OCI-LY7 (cell line): ENCODE measurements at regions not wholly inside any gene's neighbourhood (a gene's known extent, or its start where the extent isn't known, plus 50 kb on each side); places are given as distances from the start of the nearest gene placed in this dataset.
A peak's percentile ranks its signal among the peaks of the same experiment; 100 is the strongest.

Source experiments
- BruUV-seq: library from RNA; stranded (reverse); fragments of 400-500 nt; replicated peaks from 2 replicates; lab custom pipeline; 2021; lab: Mats Ljungman, UMichigan
- CTCF ChIA-PET: fragments of 300-600 bp; sonication (Branson Sonifier 250); formaldehyde crosslinking; loops from one replicate; lab custom pipeline; 2022; ENCODE audit warnings: antibody characterized with exemption; ENCODE audit not compliant: unreplicated experiment; lab: Charles Lee
- POLR2A ChIA-PET: fragments of 300-600 bp; sonication (Branson Sonifier 250); formaldehyde crosslinking; loops from one replicate; lab custom pipeline; 2022; ENCODE audit warnings: antibody characterized with exemption; lab: Charles Lee
- DNase-seq: peaks from one replicate; pipeline ENCODE4 v3.0.0-alpha.2; 2015; ENCODE audit warnings: low spot score
- H2AFZ ChIP-seq: fragments of 200-600 bp; sonication (generic), shearing (Covaris generic); 2 replicates; pipeline ENCODE4 v1.6.1; 2014; ENCODE audit warnings: mild to moderate bottlenecking, antibody characterized with exemption, low read length, moderate library complexity
- H3K27ac ChIP-seq: fragments of 200-600 bp; sonication (generic); 2 replicates; pipeline ENCODE4 v1.5.1; 2014; ENCODE audit warnings: mixed run types, low read depth, mild to moderate bottlenecking, moderate library complexity, low read length, inconsistent platforms; ENCODE audit not compliant: poor library complexity, severe bottlenecking
- H3K36me3 ChIP-seq: fragments of 200-600 bp; sonication (generic); 2 replicates; pipeline ENCODE4 v1.6.1; 2014; ENCODE audit warnings: mild to moderate bottlenecking, antibody characterized with exemption, low read length, moderate library complexity, mixed read lengths; ENCODE audit not compliant: insufficient read depth
- H3K4me1 ChIP-seq: fragments of 200-600 bp; sonication (generic); 2 replicates; pipeline ENCODE4 v1.5.1; 2014; ENCODE audit warnings: mild to moderate bottlenecking, low read length; ENCODE audit not compliant: insufficient read depth, poor library complexity, severe bottlenecking
- H3K4me2 ChIP-seq: fragments of 200-600 bp; sonication (generic); 2 replicates; pipeline ENCODE4 v1.6.1; 2014; ENCODE audit warnings: mild to moderate bottlenecking, low read length
- H3K4me3 ChIP-seq: fragments of 200-600 bp; sonication (generic); 2 replicates; pipeline ENCODE4 v1.5.1; 2014; ENCODE audit warnings: mild to moderate bottlenecking, low read depth, low read length; ENCODE audit not compliant: poor library complexity, severe bottlenecking
- H3K79me2 ChIP-seq: fragments of 200-600 bp; sonication (generic); 2 replicates; pipeline ENCODE4 v1.6.1; 2016; ENCODE audit warnings: low read depth, mild to moderate bottlenecking, low read length, moderate library complexity, mixed read lengths; ENCODE audit not compliant: insufficient read depth
- H3K9me2 ChIP-seq: fragments of 200-600 bp; sonication (generic); 2 replicates; pipeline ENCODE4 v1.6.1; 2016; ENCODE audit warnings: mild to moderate bottlenecking, low read length, mixed read lengths; ENCODE audit not compliant: insufficient read depth
- H3K9me3 ChIP-seq: fragments of 200-600 bp; sonication (generic); 2 replicates; pipeline ENCODE4 v1.6.1; 2014; ENCODE audit warnings: mild to moderate bottlenecking, mixed run types, low read length, mixed read lengths
- H4K20me1 ChIP-seq: fragments of 200-600 bp; sonication (generic); 2 replicates; pipeline ENCODE4 v1.6.1; 2014; ENCODE audit warnings: mild to moderate bottlenecking, antibody characterized with exemption, low read length, moderate library complexity, mixed read lengths; ENCODE audit not compliant: insufficient read depth
- EZH2phosphoT487 ChIP-seq: fragments of 200-600 bp; sonication (generic); IDR thresholded peaks from 2 replicates; pipeline ENCODE4 v1.6.1; 2018; ENCODE audit warnings: low read depth, borderline replicate concordance, mild to moderate bottlenecking, mixed run types, antibody characterized with exemption, low read length, moderate library complexity, mixed read lengths
- intact Hi-C: fragments of 100-400 bp; cut with micrococcal nuclease; formaldehyde crosslinking; loops from one replicate; pipeline ENCODE4 v1.10.0; 2022; ENCODE audit not compliant: unreplicated experiment
- TF ChIP-seq, protein P1 (sequence below): fragments of 200-600 bp; sonication (generic); conservative IDR thresholded peaks from 2 replicates; pipeline ENCODE4 v1.5.1; 2014; ENCODE audit warnings: mild to moderate bottlenecking, antibody characterized with exemption, low read length, moderate library complexity, mixed read lengths

DNA sequence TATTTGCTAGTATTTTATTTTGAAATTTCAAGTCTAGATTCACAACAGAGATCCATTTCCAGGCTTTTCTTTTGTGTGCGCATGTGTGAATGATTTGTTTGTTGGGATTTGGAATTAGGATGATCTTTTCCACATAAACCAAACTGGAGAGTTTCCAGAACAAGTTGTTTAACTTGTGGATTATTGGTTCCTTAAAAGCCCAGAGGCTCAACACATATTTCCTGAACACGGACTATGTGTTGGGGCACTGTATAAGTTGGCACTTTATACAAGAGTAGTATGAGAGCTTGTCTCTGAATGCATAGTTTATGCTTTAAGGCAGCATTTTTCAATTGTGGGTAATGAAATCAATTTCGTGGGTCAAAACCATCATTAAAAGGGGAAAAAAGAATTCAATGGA, 67.3 kb upstream of the FUT8 start:
- ChIA-PET POLR2A (interaction anchor here (0.5 to 11.3 kb wide), 3 partner anchors 10 to 95 kb away, joined by 3 to 138 read pairs (median 29); no protein-coding TSS in a partner anchor), CTCF (no interaction called here)
- Histone ChIP-seq H3K9me2 (no peaks in the 10 kb centered on the region), H3K9me3 (no peaks in the 10 kb centered on the region), H3K36me3 (no peaks in the 10 kb centered on the region), H3K79me2 (no peaks in the 10 kb centered on the region), H3K4me3 (no peak overlapping the region), H3K4me1 (peaks cover 35% of the 10 kb centered on the region), H3K4me2 (no peak overlapping the region), H3K27ac (no peak overlapping the region), H2AFZ (no peak overlapping the region), H4K20me1 (no peaks in the 10 kb centered on the region)
- intact Hi-C loops = no loop called here
- TF ChIP-seq, protein P1, sequence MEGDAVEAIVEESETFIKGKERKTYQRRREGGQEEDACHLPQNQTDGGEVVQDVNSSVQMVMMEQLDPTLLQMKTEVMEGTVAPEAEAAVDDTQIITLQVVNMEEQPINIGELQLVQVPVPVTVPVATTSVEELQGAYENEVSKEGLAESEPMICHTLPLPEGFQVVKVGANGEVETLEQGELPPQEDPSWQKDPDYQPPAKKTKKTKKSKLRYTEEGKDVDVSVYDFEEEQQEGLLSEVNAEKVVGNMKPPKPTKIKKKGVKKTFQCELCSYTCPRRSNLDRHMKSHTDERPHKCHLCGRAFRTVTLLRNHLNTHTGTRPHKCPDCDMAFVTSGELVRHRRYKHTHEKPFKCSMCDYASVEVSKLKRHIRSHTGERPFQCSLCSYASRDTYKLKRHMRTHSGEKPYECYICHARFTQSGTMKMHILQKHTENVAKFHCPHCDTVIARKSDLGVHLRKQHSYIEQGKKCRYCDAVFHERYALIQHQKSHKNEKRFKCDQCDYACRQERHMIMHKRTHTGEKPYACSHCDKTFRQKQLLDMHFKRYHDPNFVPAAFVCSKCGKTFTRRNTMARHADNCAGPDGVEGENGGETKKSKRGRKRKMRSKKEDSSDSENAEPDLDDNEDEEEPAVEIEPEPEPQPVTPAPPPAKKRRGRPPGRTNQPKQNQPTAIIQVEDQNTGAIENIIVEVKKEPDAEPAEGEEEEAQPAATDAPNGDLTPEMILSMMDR = no peak
- TF ChIP-seq EZH2phosphoT487 = no peak
- no peak for DNase-seq
- no TSS peak for BruUV-seq

DNA sequence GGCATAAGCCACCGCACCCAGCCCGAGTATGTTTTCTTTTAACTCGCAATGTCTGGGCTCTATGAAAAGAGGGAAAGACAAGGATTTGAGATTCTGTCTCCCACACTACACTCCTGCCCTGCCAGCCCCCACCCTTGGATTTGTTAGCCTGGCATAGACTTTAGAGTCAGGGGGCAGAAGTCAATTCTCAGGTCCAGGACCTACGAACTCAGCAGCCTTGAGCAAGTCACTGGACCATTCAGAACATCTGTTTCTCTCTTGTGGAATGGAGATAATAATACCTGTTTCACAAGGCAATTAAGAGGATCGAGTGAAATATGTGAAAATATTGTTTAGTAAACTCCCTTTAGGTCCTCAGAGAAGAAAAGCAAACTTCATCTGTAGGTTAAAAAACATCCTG, 66.1 kb upstream of the FUT8 start:
- Histone ChIP-seq H3K9me2 (no peaks in the 10 kb centered on the region), H3K79me2 (no peaks in the 10 kb centered on the region), H3K9me3 (no peaks in the 10 kb centered on the region), H3K4me2 (peak overlapping the region; percentile 58), H3K36me3 (no peaks in the 10 kb centered on the region), H3K4me1 (peaks cover 48% of the 10 kb centered on the region), H3K27ac (peak overlapping the region; percentile 17), H4K20me1 (no peaks in the 10 kb centered on the region), H2AFZ (peak overlapping the region; percentile 80; the same call in 1 of the 2 replicates), H3K4me3 (peak overlapping the region; percentile 10)
- BruUV-seq = no TSS peak
- TF ChIP-seq, protein P1 = no peak
- no peak for TF ChIP-seq EZH2phosphoT487
- ChIA-PET POLR2A (interaction anchor here (1.0 to 11.3 kb wide), 4 partner anchors 9 to 43 kb away, joined by 3 to 138 read pairs (median 6); no protein-coding TSS in a partner anchor), CTCF (no interaction called here)
- intact Hi-C loops = no loop called here
- DNase-seq = peak; percentile 35

DNA sequence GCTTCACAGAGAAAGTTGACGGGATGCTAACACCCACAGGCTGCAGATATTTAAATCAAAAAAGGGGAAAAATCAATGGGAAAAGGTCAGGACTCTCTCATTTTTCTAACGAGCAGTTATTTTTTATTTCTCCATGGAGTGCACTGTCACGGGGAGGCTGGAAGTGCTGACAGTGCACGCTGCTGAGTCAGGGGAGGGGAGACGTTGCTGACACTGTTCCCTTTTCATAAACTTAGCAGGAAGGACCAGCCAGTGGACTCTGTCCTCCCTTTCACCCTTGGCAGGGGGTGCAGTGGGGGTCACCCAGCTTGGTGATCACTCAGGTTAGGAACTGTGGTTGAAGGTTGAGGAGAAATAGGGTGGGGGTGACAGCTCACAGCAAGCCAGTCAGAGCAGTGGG, 65.6 kb upstream of the FUT8 start:
- Histone ChIP-seq H4K20me1 (no peaks in the 10 kb centered on the region), H3K4me2 (peak overlapping the region; percentile 58), H3K4me3 (peak overlapping the region; percentile 10), H3K36me3 (no peaks in the 10 kb centered on the region), H3K9me3 (no peaks in the 10 kb centered on the region), H3K4me1 (peaks cover 52% of the 10 kb centered on the region), H2AFZ (peak overlapping the region; percentile 80; the same call in 1 of the 2 replicates), H3K27ac (peak overlapping the region; percentile 17), H3K9me2 (no peaks in the 10 kb centered on the region), H3K79me2 (no peaks in the 10 kb centered on the region)
- BruUV-seq = no TSS peak
- no peak for TF ChIP-seq EZH2phosphoT487
- TF ChIP-seq, protein P1 = no peak
- POLR2A ChIA-PET = interaction anchor here (0.7 to 11.3 kb wide), 6 partner anchors 9 to 316 kb away, joined by 3 to 153 read pairs (median 65); no protein-coding TSS in a partner anchor
- DNase-seq = no peak
- CTCF ChIA-PET = no interaction called here
- intact Hi-C loops = no loop called here
